Right hindlimb (tissue), 1 donor: ENCODE measurements at regions not wholly inside any gene's neighbourhood (a gene's known extent, or its start where the extent isn't known, plus 50 kb on each side); places are given as distances from the start of the nearest gene placed in this dataset.
"Not testable (repeated sequence)": the region's sequence is repeated elsewhere in the genome, so short reads cannot be mapped to it uniquely, and the experiment has no call there.

Source experiments
- DNase-seq: peaks from one replicate; pipeline ENCODE4 v3.0.0-alpha.2; 2018

- no peak for DNase-seq
These were observed 395.8 kb downstream of the GASK1B start for GRCh38 chr4:157776930-157777528.

DNA sequence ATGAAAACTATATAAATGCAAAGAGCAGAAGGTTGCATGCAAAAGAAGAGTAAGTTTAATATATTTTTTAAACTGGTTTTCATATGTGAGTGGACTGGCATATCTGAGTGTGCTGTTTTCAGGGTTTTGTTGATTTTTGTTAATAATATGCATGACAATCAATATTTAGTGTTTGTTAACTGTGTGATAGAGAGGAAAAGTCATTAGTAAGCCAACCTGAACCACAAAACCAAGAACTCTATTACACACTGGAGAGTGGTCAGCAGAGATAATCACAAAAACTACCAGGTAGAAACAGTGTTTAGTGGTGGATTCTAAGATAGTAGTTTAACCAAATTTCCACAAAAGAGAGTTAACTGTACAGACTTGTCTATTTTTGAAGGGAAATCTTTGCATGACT, 396.9 kb downstream of the GASK1B start:
- DNase-seq: no peak

- no peak for DNase-seq
These were observed 399.9 kb downstream of the GASK1B start for GRCh38 chr4:157772907-157773306.

DNA sequence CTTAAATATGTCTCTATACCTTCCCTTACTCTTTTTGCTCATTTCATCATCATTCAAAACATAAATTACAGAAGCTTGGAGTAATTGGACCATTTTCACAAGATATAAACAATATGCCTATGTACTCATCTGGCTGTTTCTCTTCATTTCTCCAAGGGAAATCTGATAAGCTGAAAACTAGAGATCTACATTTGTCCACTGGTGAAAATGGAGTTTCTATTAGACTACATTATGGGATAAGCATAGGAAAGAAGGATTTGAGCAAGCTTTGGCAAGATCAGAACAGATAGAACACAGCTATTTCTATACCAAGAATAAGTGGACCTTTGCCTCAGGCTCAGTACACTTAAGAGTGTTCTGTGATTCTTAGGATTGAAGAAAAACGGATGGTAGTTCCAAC, 404.4 kb downstream of the GASK1B start:
- no peak for DNase-seq

DNA sequence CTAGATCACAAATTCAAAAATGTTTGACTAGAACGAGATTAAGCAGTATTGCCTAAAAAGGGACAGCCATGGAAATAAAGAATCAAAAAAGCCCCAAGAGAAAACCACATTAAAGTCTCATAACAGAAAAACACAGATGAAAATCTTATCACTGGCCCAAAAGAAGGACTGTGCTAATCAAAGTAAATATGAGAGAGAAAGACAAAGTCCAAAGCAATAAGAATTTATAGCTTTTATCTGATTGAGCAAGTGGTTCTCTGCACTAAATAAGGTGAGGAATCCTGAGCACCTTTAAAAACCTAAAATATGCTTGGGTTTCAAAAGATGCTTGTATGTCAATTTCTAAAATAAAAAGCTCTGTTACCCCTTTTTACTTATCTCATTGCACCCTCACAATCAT, 409.3 kb downstream of the GASK1B start:
- DNase-seq: no peak

DNA sequence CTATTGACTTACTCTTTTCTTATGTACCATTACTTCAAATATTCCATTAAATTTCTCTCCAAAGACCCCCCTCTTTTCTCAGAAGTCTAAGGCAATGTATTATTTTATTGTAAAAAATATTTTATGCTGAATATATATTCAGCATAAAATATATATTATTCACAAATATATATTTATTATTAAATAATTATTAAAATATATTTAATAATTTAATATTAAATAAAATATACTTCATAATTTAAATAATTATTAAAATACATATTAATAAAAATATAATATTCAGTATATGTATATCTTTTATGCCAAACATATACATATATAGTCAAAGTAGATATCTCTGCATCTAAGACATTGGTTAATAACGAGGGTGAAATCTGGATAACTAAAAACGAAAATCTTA, 418.4 kb downstream of the GASK1B start:
- DNase-seq: no peak

DNA sequence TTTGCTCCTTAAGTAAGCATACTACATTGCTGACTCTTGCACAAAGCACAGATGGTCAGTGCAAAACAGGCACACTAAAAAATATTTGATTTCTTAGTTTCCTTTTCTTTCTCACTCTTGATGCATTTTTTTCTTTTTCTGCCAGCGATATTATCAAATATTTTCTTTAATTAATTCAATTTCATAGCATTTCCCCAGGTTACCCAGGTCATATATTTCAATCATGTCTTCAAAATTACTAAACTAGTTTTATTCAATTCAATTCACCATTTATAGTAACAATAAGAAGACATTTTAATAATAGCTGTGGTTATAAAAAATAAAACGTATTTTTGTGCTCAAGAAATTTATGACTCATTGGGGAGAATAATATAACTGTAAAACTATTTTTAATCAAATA, 421.2 kb downstream of the GASK1B start:
- no peak for DNase-seq

DNA sequence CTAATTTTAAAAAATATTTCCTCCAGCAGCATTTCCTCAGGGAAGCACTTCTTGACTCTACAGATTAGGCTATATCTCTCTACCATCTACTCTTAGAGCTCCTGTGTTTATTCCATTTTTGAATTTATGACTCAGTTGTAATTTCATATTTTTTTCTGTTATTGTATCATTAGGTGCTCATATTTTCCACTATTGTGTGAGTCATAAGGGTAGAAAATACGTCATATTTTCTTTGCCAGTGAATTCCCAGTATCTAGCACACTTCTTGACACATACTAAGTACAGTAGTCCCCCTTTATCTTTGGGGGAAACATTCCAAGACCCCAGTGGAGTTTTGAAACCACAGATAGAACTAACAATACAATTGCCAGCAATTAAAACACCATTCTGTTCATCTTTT, 431.2 kb downstream of the GASK1B start:
- no peak for DNase-seq

DNA sequence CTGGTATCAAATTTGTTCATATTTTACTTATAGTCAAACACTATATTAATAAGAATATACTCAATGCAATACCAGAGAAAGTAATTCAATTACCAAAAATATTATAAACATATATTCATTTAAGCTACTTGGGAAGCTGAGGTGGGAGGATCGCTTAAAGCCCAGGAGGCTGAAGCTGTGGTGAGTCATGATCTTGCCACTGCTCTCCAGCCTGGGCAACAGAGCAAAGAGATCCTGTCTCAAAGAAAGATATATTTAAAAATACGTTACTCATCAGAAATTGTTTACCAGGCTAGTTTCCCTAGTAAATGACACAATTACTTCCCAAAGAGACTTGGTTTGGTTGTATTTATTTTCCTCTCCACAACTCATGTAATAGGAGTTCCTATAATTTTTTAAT, 433.6 kb downstream of the GASK1B start:
- no peak for DNase-seq

DNA sequence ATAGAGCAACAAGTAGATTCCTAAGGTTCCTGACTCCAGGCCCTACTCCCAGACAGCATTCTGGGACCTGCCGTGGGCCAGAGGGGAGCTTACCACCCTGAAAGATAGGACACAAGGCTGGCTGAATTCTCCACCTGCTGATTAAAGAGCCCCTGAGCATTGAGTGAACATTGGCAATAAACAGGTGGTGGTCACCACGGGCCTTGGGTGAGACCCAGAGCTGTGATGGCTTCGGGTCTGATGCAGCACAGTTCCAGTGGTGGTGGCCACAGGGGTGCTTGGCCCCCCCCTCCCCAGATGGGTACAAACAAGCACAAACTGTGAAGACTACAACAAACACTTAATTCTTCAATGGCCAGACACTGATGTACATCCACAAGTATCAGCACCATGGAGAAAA, 444.6 kb downstream of the GASK1B start:
- no peak for DNase-seq

GRCh38 chr4:157727163-157727562, 445.7 kb downstream of the GASK1B start:
- DNase-seq: no peak

DNA sequence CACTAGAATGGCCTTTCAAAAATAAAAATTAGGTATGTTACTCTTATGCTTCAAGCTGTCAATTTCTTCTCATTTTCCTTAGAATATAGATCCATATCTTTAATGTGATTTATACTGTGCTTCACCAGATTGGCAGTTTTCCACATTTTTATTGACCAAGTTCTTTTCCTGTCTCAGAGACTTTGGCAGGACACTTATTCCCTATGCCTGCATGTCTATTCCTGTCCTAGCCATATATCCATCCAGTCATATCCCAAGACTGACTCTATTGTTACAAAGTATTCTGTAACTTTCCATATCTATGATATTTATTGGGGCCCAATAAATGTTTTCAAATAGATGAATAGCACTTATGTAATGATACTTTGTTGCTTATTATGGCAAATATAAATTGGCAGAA, 450.7 kb downstream of the GASK1B start:
- no peak for DNase-seq

- no peak for DNase-seq
These were observed 459.5 kb downstream of the GASK1B start for GRCh38 chr4:157713342-157713741.

DNA sequence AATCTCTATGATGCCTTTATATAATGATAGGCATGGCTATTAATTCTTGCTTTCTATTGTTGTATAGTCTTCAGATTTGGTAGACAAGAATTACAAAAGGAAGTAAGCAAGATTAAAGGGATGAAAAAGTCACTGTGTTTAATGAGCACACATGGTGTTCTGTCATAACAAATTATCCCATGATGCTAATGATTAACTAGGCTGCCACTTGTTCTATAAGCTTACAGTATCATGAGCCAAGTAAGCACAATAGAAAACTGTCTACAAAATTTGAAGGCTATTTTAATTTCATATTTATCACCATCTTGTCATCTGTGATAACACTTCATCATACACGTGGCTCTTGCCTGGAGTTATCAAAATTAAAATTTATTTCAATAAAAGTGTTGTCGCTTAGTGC, 466.7 kb downstream of the GASK1B start:
- DNase-seq: no peak

DNA sequence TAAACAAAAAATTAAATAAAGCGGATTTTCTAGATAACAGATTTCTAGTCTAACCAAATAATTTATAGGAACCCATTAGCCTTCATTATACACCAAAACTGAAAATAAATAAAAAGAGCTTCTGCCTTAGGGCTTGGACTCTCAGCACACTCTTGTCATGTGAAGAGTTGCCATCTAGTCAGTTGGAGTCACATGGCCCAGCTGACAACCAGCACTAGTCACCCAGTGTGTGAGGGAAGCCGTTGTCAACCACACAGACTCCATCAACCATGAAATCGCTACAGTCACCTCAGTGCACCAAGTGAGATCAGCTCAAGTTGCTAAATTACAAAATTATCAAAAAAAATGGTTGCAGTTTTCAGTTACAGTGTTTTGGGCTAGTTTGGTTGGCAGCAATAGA, 470.0 kb downstream of the GASK1B start:
- DNase-seq: no peak

- DNase-seq: no peak
These were observed 471.2 kb downstream of the GASK1B start for GRCh38 chr4:157701695-157701994.

- DNase-seq: no peak
These were observed 471.7 kb downstream of the GASK1B start for GRCh38 chr4:157700898-157701694.

- DNase-seq: no peak
These were observed 468.9 kb downstream of the GRIA2 start for GRCh38 chr4:157689476-157689875.

DNA sequence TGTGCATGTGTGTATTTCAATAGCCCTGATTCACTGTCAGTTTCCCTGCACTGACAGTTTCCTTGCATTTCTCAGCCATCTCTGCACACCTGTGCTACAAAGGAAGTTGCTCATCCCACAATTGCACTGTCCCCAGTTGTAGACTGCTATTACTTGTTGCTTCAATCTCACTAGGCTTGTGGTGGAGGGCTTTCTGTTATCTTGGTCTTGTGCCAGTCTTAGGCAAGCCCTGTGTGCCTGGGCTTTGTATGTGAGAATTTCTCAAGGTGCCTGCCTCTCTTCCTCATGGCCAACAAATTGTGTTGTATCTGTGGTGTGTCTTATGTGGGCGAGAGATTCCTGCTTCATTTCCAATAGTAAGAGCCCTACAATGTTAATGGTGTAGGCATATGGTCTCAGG, 467.4 kb downstream of the GRIA2 start:
- no peak for DNase-seq

GRCh38 chr4:157679326-157679725, 458.8 kb downstream of the GRIA2 start:
- DNase-seq: not testable (repeated sequence)

- DNase-seq: no peak
These were observed 457.9 kb downstream of the GRIA2 start for GRCh38 chr4:157678478-157678877.

GRCh38 chr4:157674699-157675098, 454.2 kb downstream of the GRIA2 start:
- peak; percentile 37 for DNase-seq

GRCh38 chr4:157667836-157668235, 447.3 kb downstream of the GRIA2 start:
- DNase-seq: no peak

GRCh38 chr4:157664726-157665125, 444.2 kb downstream of the GRIA2 start:
- no peak for DNase-seq
